ENCODE measurements at regions not wholly inside any gene's neighbourhood (a gene's known extent, or its start where the extent isn't known, plus 50 kb on each side); places are given as distances from the start of the nearest gene placed in this dataset.

- TF ChIP-seq CTCF (IDR thresholded peaks at IDR 0.05), result no peak
- TF ChIP-seq POLR2AphosphoS5 (IDR thresholded peaks at IDR 0.05; ENCODE audit: low read depth, low read length), result no peak
- TF ChIP-seq TCF7L2 (IDR thresholded peaks at IDR 0.05; ENCODE audit: low read depth, low read length), result no peak
These were observed 72.7 kb upstream of the NEURL1B start for GRCh38 chr5:172568308-172568910.

All from Panc1 (cell line).